ENCODE measurements at regions not wholly inside any gene's neighbourhood (a gene's known extent, or its start where the extent isn't known, plus 50 kb on each side); places are given as distances from the start of the nearest gene placed in this dataset.

- TF ChIP-seq CTCF (conservative IDR thresholded peaks at IDR 0.05) (no peak), EZH2 (IDR thresholded peaks at IDR 0.05; ENCODE audit: low read depth) (no peak)
Measured at GRCh38 chr13:88840085-88840484, 1168.9 kb downstream of the SLITRK5 start.
